Stimulated activated CD8-positive, alpha-beta memory T cell treated with anti-CD3 and anti-CD28 coated beads, Interleukin-4, amount 100 ng/mL, for 48 hours (primary cell): ENCODE measurements at regions not wholly inside any gene's neighbourhood (a gene's known extent, or its start where the extent isn't known, plus 50 kb on each side); places are given as distances from the start of the nearest gene placed in this dataset.
"Not testable (repeated sequence)": the region's sequence is repeated elsewhere in the genome, so short reads cannot be mapped to it uniquely, and the experiment has no call there.

Source experiments
- DNase-seq: peaks from one replicate; pipeline ENCODE4 v3.0.0-alpha.2; 2020

DNA sequence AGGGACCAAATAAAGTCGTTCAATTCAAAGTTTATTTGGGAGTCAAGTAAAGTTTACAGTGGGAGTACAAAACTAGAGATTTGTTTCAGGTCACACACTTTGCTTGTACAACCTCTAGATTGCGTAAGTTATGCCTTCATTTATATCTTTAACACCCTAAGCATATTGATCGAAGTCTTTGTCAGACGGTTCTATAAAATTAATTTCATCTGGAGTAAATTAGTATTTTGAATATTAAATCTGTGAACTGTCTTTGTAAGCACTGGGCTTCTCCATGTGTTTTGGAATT lies 119.7 kb downstream of the ACAA2 start:
- no peak for DNase-seq

DNA sequence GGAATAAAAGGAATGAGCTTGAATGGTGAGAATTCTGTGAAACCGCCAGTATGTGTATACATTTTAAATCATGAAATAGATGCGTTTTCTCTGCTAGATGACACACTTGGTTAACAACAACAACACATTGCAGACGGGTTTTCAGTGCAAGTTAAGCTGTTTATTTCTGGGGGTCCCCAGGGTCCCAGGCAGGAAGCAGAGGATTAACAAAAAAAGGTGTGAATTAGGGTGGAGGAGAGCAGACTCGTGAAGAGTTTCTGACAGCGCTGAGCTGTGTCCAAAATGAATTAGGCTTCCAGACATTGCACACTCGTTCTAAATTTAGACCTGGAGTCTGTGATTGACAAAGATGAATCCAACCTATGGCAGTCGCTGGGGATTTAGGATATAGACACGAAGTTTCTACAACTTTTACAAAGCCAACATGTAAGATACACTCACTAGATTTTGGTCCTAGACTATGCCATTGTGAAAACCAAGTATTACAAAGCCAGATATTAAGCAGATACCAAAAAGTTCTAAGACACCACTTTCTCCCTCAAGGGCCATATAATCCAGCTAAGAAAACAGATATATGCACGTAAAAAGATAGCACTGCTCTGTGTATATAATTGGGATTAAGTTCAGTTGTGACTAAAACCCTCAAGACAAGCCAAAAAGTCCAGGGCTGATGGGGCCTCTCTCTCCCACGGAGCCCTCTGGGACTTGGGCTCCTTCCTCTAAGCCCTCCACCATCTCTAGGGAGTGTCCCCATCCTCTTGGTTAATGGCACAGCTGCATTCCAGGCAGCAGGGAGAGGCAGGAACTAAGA lies 120.2 kb downstream of the ACAA2 start:
- DNase-seq = no peak

DNA sequence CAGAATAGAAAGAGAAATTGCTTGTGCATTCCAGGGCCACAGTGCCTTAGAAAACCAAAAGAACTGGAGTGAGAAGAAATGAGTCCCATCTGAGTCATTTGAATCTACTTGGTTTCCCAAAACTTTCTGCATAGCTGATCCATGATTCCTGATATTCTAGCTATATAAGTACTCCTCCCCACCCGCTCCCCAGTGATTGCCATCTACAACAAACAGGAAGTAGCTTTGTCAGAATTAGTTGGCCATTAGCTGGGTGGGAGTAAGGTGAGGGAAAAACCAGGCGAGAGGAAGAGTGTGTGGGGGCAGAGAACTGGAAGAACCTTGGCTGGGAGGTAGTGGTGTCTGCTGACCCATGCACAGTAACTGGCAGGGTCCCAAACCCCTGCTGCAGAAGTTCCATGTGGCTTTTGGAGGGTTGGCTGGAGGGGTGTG lies 122.1 kb downstream of the ACAA2 start:
- DNase-seq = no peak

DNA sequence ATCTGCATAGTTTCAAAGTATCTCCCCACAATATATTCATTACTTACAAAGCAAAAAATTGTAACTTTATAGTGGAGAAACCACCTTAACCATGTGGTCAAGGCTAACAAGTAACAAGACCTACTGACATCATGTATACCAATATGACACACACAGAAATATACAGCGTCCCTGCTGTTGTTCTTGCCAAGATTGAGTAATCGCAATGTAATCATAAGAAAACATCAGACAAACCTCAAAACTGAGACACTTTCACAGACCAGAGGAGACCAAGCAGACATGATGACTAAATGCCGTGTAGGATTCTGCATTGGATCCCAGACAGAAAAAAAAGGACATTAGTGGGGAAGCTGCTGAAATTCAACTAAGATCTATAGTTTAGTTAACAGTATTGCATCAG lies 123.0 kb downstream of the ACAA2 start:
- no peak for DNase-seq

DNA sequence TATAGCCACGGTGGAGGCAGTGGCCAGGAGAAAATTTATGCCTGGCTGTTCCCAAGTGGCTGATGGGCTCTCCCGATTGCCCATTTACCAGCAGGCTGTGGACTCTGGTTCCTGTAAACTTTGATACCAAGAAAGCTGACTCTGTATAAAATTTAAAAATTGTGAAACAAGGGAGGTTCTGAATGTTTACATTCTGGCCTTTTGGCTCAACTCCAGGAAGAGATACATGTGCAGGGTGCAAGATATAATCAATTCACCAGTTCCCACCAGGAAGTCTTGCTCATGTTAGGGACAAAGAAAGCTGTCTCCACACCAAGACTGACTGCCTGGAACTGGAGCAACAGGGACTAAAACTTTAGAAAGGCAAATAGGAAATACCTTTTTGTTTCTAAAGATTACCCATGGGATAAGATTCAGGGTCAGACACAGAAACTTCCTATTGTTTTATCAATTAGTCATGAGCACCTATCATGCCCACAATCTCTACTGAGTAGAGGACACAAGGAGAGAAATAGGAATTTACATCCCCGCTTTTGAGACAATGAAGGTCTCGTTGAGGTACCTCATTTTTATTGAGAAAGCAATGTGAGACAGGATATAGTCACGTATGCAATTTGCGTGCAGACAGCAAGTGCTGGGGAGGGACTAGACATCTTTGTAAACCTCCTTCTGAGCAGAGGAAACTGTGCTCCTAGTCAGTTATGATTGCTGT lies 123.5 kb downstream of the LIPG start:
- no peak for DNase-seq

DNA sequence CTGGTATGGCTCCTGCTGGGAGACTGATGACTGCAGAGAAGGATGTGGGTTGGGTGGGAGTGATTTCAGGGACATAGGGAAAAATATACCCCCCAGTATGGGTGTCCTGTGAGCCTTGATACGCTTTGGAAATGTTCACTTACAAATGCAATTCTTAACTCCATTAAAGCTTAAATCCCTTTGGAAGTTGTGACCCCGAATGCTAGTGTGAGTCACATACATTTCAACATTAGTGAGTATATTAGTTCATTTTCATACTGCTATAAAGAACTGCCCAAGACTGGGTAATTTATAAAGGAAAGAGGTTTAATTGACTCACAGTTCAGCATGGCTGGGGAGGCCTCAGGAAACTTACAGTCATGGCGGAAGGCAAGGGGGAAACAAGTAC lies 120.9 kb downstream of the LIPG start:
- not testable (repeated sequence) for DNase-seq

DNA sequence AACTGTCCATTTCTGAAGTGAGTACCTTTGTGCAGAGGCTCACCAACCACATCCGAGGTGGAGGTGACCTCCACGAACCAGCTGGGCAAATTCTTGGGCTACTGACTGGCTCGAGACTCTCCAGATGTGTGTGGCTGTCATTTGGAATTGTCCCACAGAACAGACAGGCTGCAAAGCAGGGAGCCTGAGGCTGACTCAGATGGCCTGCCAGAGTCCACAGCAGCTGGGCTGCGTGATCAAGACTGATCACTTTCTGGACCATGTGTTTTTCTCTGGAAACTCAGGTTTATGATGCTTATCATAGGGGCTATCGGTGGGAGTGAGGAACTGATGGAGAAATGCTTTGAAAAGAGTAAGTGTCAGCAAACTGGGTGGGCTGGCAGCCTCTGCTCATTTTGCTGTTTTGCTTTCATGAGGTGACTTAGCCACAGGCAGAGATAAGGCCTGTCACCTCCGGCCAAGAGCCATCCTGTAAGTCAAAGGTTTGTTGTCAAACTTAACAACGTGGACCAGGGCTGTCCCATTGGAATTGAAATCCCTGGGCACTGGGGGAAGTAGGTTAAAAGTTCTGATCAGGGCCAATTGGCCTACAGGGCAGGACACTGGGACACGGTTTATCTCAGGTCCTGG lies 120.4 kb downstream of the LIPG start:
- DNase-seq = no peak

DNA sequence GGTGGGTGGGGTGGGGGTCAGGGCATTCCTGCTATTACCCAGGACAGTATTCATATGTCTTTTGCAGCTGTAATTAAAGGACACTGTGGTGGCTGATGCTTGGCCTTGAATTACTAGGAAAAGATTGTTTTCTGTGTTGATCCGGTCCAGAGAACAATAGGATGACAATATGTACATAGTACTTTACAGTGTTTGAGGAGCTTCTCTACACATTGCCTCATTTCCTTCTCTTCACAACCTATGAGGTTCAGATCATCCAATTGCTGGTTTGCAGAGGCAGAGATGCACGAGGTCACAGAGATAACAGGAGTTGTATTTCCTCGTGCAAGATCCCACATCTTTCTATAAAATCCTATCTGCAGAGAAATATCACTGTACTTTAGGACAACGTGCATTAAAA lies 119.5 kb downstream of the LIPG start:
- no peak for DNase-seq

DNA sequence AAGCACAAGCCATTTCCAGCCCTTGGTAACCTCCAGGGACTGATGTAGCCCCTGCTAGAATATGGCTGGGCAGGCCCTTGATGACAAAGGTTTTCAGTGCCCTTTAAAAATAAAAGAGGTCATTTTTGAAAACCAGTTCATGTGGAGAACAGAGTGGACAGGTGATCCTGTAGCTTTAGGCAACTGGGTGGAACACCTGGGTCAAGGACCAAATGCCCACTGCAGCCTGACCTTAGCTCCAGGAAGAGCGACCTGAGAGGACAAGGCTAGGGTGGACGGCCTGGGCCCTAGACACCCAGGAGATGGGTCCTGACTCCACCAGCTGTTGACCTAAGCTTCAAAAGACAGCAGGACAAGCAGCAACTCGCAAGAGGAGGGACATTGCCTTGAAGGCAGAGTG lies 116.6 kb downstream of the LIPG start:
- no peak for DNase-seq

DNA sequence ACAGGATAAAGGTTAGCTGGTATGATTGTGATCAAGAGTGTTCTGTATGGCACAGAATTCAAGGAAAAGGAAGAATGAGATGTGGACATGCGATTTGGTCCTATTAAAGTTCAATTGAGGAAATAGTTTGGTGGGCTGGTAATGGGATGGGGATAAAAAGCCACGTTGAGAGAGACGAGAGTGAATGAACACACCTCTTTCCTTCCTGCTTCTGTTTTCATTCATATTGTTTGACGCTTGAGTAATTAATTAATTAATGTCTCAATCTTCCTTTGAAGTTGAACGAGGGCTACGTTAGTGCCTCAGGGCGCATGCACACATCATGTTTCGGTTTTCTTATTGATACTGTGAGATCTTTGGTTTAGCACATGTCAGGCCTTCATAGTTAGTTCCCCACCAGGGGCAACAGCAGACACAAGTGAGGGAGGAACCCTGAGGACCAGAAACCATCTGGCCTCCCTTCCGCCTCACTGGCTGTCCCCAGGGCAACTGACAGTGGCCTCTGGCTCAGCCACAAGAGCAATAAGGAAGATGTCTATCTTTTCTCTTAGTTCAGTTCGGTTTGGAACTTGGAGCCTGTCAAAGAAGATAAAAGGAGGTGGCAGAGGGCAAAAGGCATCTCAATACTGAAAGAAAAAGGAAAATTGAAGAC lies 116.0 kb downstream of the LIPG start:
- DNase-seq = no peak

DNA sequence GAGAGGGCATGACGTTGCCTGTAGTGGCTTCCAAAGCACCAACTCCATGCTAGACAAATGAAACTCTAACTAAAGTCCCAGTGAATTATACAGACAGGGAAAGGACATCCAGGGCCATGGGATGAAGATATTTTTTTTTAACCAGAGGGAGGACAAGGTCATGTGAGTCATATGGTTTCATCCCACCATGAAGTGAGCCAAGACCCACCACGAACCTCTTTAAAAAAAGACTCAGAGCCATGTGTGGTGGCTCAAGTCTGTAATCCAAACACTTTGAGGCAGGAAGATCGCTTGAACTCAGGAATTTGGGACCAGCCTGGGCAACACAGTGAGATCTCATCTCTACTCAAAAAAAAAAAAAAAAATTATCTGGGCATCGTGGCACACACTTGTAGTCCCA lies 115.2 kb downstream of the LIPG start:
- DNase-seq = no peak

DNA sequence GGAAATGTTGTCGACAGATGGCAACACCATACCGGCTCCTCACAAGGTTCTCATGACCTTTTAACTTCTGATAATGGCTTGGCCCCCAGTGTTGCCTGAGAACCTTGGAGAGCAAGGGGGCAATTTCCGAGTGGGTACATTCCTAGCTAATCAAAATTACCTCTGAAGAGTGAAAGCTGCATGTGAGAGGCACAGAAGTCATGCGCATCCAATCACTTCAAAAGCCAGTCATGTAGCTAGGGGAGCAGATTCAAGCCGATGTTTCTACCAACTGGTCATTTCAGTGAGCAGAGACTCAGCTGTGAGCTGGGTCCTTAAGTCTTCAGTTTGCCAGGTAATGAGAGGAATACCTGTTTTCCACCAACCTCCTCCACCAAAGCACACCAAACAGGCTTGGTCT lies 111.4 kb downstream of the LIPG start:
- DNase-seq = no peak

DNA sequence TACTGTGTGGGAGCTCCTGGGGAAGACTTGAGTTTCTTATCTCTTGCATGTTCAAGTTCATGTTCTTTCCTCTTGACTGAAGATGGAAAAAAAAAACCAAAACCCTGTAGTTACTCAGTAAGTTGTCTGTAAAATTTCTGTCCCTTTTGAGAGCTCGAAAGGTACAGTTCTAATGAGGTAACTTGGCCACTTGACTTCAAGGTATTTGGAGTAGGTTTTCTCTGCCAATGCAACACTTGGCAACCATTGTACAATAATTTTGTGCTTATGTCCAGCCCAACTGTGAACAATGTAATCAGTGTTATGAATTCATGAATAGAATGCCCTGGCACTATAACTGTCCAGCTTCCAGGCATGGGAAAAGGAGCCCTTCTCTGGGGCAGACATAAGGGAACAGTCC lies 111.0 kb downstream of the LIPG start:
- no peak for DNase-seq

DNA sequence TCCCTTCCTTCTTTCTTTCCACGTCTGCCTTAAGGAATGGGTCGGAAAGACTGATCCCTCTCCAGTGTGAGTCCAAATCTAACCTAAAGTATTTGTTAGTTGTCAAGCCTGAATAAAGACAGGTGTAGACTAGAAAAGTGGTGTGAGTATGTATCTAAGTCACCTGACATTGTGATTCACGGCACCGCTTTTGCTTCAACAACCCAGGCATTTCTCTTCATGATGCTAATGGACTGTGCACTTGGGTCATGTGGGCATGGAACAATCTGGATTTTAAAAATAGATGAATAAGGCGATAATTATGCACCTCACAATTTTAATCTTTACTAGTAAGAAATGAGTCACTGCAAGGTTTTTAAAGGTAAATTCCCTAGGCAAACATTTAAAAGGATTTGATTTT lies 107.5 kb downstream of the LIPG start:
- DNase-seq = no peak

DNA sequence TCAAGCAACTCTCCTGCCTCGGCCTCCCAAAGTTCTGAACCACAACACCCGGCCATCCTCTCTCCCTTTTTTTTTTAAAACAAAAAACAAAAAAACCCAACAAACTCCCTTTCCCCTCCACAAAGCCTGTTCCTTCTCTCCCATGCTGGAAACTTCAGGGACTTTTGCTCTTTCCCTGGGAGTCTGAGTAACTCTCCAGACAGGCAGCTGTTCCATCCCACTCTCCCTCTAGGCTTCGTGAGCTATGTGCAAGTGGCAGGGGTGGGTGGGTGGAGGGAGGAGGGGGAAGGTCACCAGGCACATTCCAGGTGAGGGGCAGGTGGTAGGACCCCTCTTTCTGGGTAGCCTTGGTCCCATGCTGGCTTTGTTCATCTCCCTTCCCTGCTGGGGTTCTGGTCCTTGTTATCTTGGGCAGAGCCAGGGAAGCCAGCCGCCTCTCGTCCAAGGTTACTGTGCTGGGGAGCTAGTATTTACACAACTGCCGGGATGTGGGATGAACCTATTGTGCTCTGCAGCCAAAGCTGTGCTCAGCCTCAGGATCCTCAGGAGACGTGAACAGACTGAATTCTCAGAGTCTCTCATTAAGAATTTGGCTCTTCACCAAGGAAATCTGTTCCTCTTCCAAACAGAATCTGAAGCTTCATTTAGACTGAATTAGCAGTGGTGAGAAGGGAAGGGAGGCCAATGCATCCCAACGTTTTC lies 106.9 kb downstream of the LIPG start:
- no peak for DNase-seq

DNA sequence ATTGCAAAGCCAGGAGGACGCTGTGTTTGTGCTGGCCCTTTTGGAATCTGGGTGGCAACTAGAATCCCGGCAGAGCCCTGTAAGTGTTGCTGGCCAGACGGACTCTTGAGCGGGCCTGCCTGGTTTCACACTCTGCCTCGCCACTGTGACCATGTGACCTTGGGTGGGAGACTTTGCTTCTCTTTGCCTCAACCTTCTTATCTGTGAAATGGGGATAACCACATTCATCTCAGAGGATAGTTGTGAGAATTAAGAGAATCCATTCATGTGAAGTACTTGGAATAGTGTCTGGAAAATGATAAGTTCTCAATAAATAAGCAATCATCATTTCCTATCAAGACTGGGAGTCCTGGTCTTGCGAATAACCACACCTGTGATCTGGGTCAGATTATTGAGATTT lies 105.6 kb downstream of the LIPG start:
- no peak for DNase-seq

DNA sequence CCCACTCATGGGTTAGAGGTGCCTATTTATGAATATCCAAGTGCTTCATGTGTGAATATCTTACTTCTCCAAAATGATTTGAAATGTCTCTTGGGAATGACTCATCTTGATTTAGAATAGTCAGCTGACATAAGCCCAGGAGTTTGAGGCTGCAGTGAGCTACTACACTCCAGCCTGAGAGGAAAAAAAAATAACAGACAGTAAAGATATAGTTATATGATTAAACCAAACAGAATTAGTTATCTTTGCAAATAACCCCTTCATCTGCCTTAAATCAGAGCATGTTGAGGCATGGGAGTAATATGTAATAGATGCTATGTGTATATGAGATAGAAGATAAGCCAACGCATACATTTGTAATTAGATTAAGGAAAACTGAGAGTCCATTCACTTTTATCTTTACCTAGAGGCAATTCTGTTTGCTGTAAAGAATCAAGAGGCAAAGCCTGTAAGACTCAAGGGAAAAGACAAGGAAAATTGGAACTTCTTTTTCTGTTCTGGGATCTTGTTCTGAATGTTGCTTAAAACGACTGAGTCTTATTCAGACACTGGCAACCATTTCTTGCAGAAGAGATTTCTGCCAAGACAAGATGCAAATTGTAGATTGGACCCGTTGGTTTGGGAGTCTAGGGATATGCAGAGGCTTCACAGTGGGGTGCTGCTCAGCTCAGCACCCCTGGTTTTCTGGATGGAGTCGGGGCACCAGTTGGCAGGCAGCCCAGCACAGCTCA lies 104.4 kb downstream of the LIPG start:
- DNase-seq = no peak

DNA sequence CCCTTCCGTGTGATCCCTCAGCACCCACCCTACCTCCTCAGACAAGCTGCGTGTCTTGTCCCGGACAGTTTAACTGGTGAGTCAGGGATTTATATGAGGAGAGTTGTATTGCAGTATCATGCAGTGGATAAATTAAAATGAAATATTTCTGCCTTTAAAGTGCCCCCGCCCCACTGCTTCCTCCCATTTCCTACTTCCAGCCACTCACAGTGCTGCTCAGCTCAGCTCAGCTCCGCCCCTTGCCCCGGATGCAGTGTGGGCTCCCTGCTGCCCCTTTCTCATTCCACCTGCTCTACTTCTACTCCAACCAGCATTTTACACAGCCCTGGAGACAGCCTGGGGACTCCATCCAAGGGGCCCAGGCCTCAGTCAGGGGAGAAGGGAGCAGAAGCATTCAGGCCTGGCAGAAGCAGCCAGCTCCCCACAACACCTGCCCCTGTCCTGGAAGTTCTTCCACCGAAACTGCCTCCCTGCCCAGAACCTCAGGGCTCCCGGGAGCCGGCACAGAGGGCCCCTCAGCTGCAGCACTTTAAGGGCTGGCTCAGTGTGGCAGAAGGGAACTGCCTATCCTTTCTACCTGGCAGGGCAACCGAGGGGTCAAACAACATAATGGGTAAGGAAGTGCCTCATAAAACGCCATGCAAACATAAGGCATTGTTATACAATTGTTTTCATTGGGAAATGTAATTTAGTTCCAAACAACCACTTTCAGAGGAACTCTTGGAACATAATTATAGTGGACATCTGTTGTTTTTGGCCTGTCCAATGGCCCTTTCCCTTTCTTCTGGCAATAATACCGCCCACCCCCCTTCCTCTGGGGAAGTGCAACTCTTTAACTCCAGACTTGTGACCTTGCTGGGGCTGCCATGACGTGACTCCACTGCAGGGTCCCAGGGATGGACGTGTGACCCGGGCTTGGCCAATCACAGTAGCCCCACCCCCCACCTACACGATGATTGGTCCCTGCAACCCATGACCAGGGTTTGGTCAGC lies 102.3 kb downstream of the LIPG start:
- DNase-seq = no peak

DNA sequence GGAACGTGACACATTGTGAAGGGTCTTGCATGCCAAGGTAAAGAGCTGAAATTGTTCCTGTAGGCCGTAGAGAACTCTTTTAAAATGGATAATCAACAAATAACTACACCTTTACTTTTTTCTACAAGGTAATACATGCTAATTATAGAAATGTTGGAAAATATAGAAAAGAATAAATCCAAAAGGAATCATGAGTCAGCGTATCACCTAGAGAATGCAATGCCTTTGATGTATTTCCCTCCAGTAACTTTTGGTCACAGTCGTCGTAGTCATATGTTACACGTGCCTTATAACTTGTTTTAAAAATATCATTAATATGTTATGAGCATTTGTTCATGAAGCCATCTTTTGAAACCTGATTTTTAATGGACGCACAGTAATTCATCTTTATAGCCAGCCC lies 100.6 kb downstream of the LIPG start:
- no peak for DNase-seq

DNA sequence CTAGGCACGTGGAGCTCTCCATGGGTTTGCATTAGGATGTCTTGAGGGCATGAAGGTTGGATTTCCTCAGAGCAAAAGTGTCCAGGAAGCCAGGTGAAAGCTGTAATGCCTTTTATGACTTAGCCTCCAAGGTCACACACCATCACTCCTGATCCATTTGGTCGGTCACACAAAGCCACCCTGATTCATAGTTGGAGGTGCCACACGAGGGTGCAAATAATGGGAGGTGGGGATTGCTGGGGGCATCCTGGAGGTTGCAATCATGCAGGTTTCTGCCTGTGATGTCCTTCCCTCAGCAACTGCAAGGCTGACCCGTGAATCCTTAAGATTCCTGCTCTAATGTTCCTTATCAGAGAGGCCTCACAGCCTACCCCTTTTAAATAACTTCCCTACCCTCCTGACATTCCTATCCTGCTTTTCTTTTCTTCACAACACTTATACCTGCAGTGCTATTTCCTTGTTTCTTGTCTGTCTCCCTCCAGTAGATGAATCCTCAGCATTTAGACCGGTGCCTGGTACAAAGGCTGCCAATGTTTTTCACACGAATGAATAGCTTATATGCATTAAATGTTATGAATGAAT lies 97.1 kb downstream of the LIPG start:
- DNase-seq = no peak
